ENCODE measurements at regions not wholly inside any gene's neighbourhood (a gene's known extent, or its start where the extent isn't known, plus 50 kb on each side); places are given as distances from the start of the nearest gene placed in this dataset.

GRCh38 chr7:131621652-131622051 is 65.2 kb upstream of the PODXL start:
- H3K4me3 ChIP-seq (replicated peaks in 1 of 2; ENCODE audit: low read depth in 2 of 2, low read length in 2 of 2): no peak overlapping the region
- TF ChIP-seq, protein P1, sequence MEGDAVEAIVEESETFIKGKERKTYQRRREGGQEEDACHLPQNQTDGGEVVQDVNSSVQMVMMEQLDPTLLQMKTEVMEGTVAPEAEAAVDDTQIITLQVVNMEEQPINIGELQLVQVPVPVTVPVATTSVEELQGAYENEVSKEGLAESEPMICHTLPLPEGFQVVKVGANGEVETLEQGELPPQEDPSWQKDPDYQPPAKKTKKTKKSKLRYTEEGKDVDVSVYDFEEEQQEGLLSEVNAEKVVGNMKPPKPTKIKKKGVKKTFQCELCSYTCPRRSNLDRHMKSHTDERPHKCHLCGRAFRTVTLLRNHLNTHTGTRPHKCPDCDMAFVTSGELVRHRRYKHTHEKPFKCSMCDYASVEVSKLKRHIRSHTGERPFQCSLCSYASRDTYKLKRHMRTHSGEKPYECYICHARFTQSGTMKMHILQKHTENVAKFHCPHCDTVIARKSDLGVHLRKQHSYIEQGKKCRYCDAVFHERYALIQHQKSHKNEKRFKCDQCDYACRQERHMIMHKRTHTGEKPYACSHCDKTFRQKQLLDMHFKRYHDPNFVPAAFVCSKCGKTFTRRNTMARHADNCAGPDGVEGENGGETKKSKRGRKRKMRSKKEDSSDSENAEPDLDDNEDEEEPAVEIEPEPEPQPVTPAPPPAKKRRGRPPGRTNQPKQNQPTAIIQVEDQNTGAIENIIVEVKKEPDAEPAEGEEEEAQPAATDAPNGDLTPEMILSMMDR (IDR thresholded peaks at IDR 0.05; ENCODE audit: low read depth, low read length): no peak
- no peak for DNase-seq (ENCODE audit: low read depth in 2 of 2)

- peak in 1 of 2 donors; percentile 47 for DNase-seq (ENCODE audit: low read depth in 2 of 2)
- TF ChIP-seq, protein P1 (IDR thresholded peaks at IDR 0.05; ENCODE audit: low read depth, low read length): no peak
- H3K4me3 ChIP-seq (replicated peaks in 1 of 2; ENCODE audit: low read depth in 2 of 2, low read length in 2 of 2): no peak overlapping the region
Observed at GRCh38 chr7:131620673-131621609, 64.5 kb upstream of the PODXL start.

DNA sequence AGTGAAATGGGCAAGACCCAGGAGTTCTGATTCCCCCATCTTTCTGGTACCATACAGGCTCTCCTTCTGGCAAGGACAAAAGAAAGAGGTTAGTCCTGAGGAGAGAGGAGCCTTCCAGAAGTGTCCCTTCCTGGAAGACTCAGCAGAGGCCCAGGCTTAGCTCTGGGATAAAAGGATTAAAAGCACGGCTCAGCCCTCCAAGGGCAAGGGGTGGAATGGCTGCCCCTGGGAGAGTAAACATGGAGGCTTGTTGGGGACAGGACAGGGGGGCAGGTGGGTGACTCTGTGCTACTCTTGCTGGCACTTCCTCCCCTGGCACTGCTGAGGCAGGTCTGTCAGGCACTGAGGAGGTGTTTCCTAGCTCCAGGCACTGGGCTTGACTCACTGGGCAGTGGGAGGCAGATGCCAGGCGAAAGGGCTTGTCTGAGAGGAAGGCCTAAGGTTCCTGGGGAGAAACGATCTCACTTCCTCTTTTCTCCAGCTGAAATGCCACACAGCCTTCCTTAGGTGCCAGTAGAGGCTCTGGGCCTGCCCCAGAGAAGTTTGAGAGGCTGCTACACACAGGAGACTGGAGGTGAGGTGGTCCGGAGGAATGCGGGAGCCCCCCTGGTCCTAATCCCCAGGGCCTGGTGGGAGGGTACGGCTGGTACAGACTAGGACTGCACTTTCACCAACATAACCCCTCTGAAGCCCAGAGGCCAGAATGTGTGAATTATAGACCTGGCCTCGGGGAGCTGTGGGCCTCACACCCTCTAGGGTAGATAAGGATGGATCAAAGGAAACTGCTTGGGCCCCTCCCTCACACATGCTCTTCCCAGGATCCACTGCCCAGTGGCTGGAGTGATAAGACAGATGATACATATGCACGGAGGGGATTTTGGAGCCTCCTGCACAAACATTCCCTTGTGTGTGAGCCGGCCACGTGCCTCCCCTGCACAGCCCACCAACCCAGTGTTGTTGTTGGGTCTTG is 63.2 kb upstream of the PODXL start:
- DNase-seq (ENCODE audit: low read depth in 2 of 2): no peak
- no peak overlapping the region for H3K4me3 ChIP-seq (replicated peaks in 1 of 2; ENCODE audit: low read depth in 2 of 2, low read length in 2 of 2)
- TF ChIP-seq, protein P1 (IDR thresholded peaks at IDR 0.05; ENCODE audit: low read depth, low read length): no peak

DNA sequence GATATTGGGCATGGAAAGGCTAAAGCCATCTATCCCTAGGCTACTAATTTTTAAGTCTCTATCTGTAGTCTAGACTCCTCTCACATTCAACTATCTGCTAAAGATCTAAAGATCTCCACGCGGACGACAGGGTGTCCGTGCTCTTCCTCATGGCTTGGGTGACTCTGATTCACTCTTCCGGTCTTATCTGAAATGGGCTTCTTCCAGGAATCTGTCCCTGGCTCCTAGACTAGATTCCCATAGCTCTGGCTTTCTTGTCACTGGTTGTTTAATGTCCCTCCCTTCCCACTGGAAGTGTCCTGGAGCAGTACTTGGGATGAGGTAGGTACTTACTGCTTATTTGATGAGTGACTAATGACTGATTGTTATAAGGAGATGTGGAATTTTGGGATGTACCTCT is 62.0 kb upstream of the PODXL start:
- TF ChIP-seq, protein P1 (IDR thresholded peaks at IDR 0.05; ENCODE audit: low read depth, low read length): no peak
- no peak for DNase-seq (ENCODE audit: low read depth in 2 of 2)
- H3K4me3 ChIP-seq (replicated peaks in 1 of 2; ENCODE audit: low read depth in 2 of 2, low read length in 2 of 2): no peak overlapping the region

GRCh38 chr7:131616487-131617200 is 60.2 kb upstream of the PODXL start:
- TF ChIP-seq, protein P1 (IDR thresholded peaks at IDR 0.05; ENCODE audit: low read depth, low read length): no peak
- H3K4me3 ChIP-seq (replicated peaks in 1 of 2; ENCODE audit: low read depth in 2 of 2, low read length in 2 of 2): no peak overlapping the region
- DNase-seq (ENCODE audit: low read depth in 2 of 2): no peak

DNA sequence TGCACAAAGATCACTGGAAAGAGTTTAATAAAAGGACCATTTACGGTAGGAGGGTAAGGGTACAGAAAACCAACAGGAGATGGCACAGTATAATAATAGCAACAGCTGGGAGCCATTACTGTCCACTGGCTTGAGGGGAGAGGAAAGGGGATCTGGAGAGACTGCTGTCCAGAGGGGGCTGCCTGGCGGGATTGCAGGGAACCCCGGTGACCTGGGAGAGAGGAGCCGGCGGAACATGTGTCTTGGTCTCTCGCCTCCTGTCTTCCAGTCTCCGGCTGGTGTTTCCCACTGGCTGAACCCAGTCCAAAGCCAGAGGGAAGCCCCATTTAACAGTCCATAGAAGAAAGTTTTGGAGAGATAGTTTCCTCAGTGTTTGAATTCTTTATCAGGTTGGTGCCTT is 57.5 kb upstream of the PODXL start:
- DNase-seq (ENCODE audit: low read depth in 2 of 2): no peak
- no peak overlapping the region for H3K4me3 ChIP-seq (replicated peaks in 1 of 2; ENCODE audit: low read depth in 2 of 2, low read length in 2 of 2)
- TF ChIP-seq, protein P1 (IDR thresholded peaks at IDR 0.05; ENCODE audit: low read depth, low read length): no peak

Data from cardiac fibroblast (primary cell).